Loucy (cell line): ENCODE measurements at regions not wholly inside any gene's neighbourhood (a gene's known extent, or its start where the extent isn't known, plus 50 kb on each side); places are given as distances from the start of the nearest gene placed in this dataset.

Source experiments
- CTCF ChIP-seq: fragments of 200-600 bp; sonication (generic); conservative IDR thresholded peaks from 2 replicates; pipeline ENCODE4 v1.5.1; 2014; ENCODE audit warnings: mild to moderate bottlenecking, antibody characterized with exemption, low read length
- EZH2phosphoT487 ChIP-seq: fragments of 200-600 bp; IDR thresholded peaks from 2 replicates; pipeline ENCODE4 v1.6.1; 2018; ENCODE audit warnings: antibody characterized with exemption, mild to moderate bottlenecking, moderate library complexity, borderline replicate concordance

DNA sequence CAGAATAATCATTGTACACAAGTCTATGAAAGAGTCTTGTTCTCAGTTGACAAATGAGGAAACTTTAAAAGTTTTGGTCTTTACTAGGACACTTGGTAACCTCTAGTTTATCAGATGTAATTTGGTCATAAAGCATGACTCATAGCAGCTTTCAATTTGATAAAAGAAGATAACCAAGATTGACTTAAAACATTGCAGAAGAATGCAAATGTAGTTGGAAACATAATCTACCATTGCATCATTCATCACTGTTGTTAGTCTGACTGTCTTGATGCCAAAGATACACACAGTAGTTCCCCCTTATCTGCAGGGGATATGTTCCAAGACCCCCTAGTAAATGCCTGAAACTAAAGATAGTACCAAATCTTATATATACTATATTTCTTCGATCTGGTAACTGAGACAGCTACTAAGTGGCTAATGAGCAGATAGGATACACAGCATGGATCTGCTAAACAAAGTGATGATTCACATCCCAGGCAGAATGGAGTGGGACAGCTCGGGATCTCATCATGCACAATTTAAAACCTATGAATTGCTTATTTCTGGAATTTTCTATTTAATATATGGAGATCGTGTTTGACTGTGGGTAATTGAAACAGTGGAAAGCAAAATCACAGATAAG lies 131.4 kb upstream of the CCDC68 start:
- no peak for TF ChIP-seq CTCF
- TF ChIP-seq EZH2phosphoT487 = no peak
